Stomach (tissue), 8 donors: ENCODE measurements at regions not wholly inside any gene's neighbourhood (a gene's known extent, or its start where the extent isn't known, plus 50 kb on each side); places are given as distances from the start of the nearest gene placed in this dataset.

Experiments
- DNase-seq, 2 donors: peaks; one replicate each; pipeline versions ENCODE4 v3.0.0 to v3.0.0-alpha.2; 2013 to 2019
- H3K27ac ChIP-seq, 5 donors: fragments of 200-600 bp in 4 of 5; sonication (generic) in 4 of 5; one replicate each; pipeline ENCODE4 v1.5.1; 2013 to 2019; ENCODE audit warnings: mild to moderate bottlenecking in 1 of 5, moderate library complexity in 1 of 5
- H3K27me3 ChIP-seq, 3 donors: fragments of 200-600 bp; sonication (generic); one replicate each; pipeline ENCODE4 v1.5.1; 2017 to 2019; ENCODE audit warnings: mixed run types in 1 of 3
- H3K36me3 ChIP-seq, 4 donors: fragments of 200-600 bp; sonication (generic); 1 replicate in 3 of 4; 2 replicates in 1 of 4; pipeline ENCODE4 v1.5.1; 2016 to 2019
- H3K4me1 ChIP-seq, 4 donors: fragments of 200-600 bp; sonication (generic); one replicate each; pipeline ENCODE4 v1.5.1; 2016 to 2019
- H3K4me3 ChIP-seq, 4 donors: fragments of 200-600 bp; sonication (generic) in 3 of 4; one replicate each; pipeline ENCODE4 v1.5.1; 2016 to 2019; ENCODE audit warnings: mild to moderate bottlenecking in 1 of 4
- H3K9me3 ChIP-seq, 4 donors: fragments of 200-600 bp; sonication (generic); one replicate each; pipeline ENCODE4 v1.5.1; 2016 to 2019
- EP300 ChIP-seq: sonication (generic); formaldehyde crosslinking; IDR thresholded peaks from one replicate; pipeline ENCODE4 v1.6.1; 2017; ENCODE audit warnings: antibody characterized with exemption
- POLR2A ChIP-seq, 4 donors: fragments of 450-650 bp; IDR thresholded peaks; one replicate each; pipeline ENCODE4 v1.6.1; 2016; ENCODE audit warnings: antibody characterized with exemption in 4 of 4, control low read depth in 2 of 4, mild to moderate bottlenecking in 1 of 4, moderate library complexity in 1 of 4
- POLR2AphosphoS5 ChIP-seq, 3 donors: sonication (generic); formaldehyde crosslinking; IDR thresholded peaks; one replicate each; pipeline ENCODE4 v1.6.1; 2016; ENCODE audit warnings: antibody characterized with exemption in 3 of 3
- WGBS, 5 donors: extraction: QIAGEN DNeasy Blood & Tissue Kit in 3 of 5; methylation state at CpG; one replicate each; pipeline versions ENCODE4 v1.1.5 to v1.1.7; 2013 to 2018; 5-methylcytosine and 5-hydroxymethylcytosine counted together
- intact Hi-C: fragments of 100-400 bp; cut with DNase I; formaldehyde crosslinking; loops from one replicate; pipeline ENCODE4 v1.15.1; 2023; ENCODE audit warnings: low total_unique reads
- TF ChIP-seq, protein P1 (sequence below), 7 experiments: fragments of 450-650 bp in 4 of 7; fragments of 200-600 bp in 3 of 7; sonication (generic) in 3 of 7; IDR thresholded peaks; one replicate each; pipeline ENCODE4 v1.5.1; 2016 to 2019; ENCODE audit warnings: antibody characterized with exemption in 7 of 7, control low read depth in 2 of 7, mild to moderate bottlenecking in 1 of 7
- donor health status: healthy with polysubstance abuse.
- donor health status: Bipolar disorder and iron deficiency.
- donor health status: healthy.

DNA sequence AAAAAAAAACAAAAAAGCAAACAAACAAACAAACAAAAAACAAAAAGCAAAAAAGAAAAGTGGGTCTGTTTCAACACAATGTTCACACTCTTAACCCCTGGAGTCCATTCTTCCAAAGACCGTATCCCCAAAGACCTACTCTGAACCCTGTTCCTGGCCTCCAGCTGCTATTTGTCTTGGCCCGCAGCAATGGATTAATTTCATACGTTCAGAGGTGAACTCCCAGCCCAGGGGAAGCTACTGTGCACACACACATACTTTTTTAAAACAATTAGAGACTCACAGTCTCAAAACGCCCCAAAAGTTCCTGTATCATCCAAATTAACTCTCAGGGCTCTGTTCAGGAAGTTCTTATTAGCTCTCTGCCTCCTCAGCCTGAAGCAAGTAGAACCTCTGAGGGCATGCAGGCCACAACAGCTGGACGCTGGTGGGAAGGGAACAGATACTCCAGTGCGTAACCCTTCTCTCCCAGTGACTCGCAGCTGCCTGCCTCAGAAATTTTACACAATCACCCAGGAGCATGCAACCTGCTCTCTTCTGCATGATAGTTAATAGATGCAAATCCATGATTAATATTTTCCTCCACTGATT, 395.4 kb downstream of the RRAGC start:
- Histone ChIP-seq H3K27me3 (peaks cover 0 to 19% (median 0%) of the 10 kb centered on the region in 3 donors), H3K9me3 (peaks cover 0 to 7% (median 0%) of the 10 kb centered on the region in 4 donors), H3K36me3 (no peaks in the 10 kb centered on the region), H3K27ac (no peak overlapping the region), H3K4me3 (no peak overlapping the region), H3K4me1 (no peaks in the 10 kb centered on the region)
- TF ChIP-seq, protein P1, sequence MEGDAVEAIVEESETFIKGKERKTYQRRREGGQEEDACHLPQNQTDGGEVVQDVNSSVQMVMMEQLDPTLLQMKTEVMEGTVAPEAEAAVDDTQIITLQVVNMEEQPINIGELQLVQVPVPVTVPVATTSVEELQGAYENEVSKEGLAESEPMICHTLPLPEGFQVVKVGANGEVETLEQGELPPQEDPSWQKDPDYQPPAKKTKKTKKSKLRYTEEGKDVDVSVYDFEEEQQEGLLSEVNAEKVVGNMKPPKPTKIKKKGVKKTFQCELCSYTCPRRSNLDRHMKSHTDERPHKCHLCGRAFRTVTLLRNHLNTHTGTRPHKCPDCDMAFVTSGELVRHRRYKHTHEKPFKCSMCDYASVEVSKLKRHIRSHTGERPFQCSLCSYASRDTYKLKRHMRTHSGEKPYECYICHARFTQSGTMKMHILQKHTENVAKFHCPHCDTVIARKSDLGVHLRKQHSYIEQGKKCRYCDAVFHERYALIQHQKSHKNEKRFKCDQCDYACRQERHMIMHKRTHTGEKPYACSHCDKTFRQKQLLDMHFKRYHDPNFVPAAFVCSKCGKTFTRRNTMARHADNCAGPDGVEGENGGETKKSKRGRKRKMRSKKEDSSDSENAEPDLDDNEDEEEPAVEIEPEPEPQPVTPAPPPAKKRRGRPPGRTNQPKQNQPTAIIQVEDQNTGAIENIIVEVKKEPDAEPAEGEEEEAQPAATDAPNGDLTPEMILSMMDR (IDR thresholded peaks at IDR 0.05), result no peak
- TF ChIP-seq EP300 (no peak), POLR2AphosphoS5 (IDR thresholded peaks at IDR 0.05) (no peak), POLR2A (IDR thresholded peaks at IDR 0.05) (no peak)
- DNase-seq, result no peak
- 37 to 45% (median 42%) methylated on average over 7 of the region's 7 CpGs for WGBS, 5 donors
- intact Hi-C loops, result no loop called here

DNA sequence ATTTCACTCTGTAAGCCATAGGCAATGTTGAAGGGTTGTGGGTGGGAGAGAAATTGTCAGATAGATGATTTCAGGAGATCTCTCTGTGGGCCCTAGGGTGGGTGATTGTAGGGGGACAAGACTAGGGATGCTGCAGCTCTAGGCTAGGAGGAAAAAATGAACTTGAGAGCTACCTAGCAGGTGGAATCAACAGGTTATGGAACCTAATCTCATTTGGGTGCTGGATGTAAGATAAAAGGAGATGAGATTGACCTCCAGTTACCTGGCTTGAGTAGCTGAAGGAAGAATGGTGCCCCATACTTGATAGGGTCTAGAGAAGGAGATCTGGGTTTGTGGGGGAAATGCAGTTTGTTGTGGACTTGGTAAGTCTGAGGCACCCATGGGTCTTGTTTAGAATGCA, 396.5 kb downstream of the RRAGC start:
- Histone ChIP-seq H3K27me3 (peaks cover 0 to 16% (median 0%) of the 10 kb centered on the region in 3 donors), H3K36me3 (no peaks in the 10 kb centered on the region), H3K4me3 (no peak overlapping the region), H3K27ac (no peak overlapping the region), H3K9me3 (peaks cover 0 to 7% (median 0%) of the 10 kb centered on the region in 4 donors), H3K4me1 (no peaks in the 10 kb centered on the region)
- intact Hi-C loops, result no loop called here
- TF ChIP-seq EP300, result no peak
- no peak for TF ChIP-seq POLR2A (IDR thresholded peaks at IDR 0.05)
- TF ChIP-seq POLR2AphosphoS5 (IDR thresholded peaks at IDR 0.05), result no peak
- TF ChIP-seq, protein P1 (IDR thresholded peaks at IDR 0.05), result no peak
- no peak for DNase-seq

DNA sequence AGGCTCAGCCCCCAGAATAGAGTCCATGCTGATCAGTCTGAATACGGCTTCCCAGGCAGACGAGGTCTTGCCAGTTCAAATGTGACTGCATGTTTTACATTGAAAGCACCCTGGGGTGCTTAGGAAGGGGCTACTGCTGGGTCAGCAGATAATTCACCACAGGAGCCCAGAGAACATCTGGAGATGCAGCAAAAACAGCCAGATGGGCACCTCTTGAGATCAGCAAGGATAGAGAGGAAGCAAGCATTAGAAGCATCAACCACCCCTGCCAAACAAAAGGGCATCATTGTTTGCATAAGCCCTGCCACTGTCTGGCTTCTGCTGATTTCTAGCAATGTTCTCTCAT, 403.1 kb downstream of the RRAGC start:
- no peaks in the 10 kb centered on the region for H3K36me3 ChIP-seq
- H3K4me3 ChIP-seq, result no peak overlapping the region
- no peaks in the 10 kb centered on the region for H3K9me3 ChIP-seq
- peaks cover 0 to 22% (median 0%) of the 10 kb centered on the region in 3 donors for H3K27me3 ChIP-seq
- intact Hi-C loops, result no loop called here
- no peak for DNase-seq
- H3K27ac ChIP-seq, result no peak overlapping the region
- H3K4me1 ChIP-seq, result no peaks in the 10 kb centered on the region
- WGBS, 5 donors, result 49 to 62% (median 50%) methylated on average over 2 of the region's 2 CpGs
- TF ChIP-seq, protein P1 (IDR thresholded peaks at IDR 0.05), result no peak
- TF ChIP-seq POLR2AphosphoS5 (IDR thresholded peaks at IDR 0.05), result no peak
- no peak for TF ChIP-seq POLR2A (IDR thresholded peaks at IDR 0.05)
- TF ChIP-seq EP300, result no peak

DNA sequence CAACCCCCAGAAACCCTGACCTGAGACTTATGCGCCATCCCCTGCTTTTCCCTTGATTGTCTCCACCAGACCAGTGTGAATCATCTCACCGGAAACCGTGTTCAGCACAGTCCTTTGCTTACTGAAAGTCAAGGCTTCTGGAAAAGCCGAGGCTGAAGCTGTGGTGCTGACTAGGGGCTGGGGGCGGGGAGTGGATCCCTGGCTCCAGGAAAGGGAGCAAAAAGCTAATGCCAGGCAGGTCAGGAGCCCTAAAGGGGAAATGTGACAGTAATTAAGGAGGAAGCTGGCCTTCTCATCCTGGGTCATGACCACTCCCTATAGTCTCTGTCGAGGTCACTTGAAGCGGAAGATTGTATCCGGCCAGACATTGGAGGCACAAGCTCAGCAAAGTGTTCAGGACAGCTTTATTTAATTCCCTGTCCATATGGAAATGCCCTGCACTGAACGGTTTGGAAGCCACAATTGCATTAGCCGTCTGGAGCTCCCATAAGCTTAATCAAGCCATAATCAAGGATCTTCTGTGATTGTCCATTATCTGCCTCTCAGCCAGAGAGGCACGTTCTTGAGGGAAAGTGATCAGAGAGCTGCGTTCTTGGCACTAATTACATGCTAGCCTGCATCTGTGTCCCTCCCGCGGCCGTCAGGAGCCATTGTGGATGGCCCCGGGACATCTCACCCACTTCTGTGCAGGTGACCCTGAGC, 403.6 kb downstream of the RRAGC start:
- H3K4me3 ChIP-seq, result no peak overlapping the region
- no peak overlapping the region for H3K27ac ChIP-seq
- no peaks in the 10 kb centered on the region for H3K4me1 ChIP-seq
- TF ChIP-seq POLR2AphosphoS5 (IDR thresholded peaks at IDR 0.05) (no peak), POLR2A (IDR thresholded peaks at IDR 0.05) (no peak)
- H3K27me3 ChIP-seq, result peaks cover 0 to 22% (median 0%) of the 10 kb centered on the region in 3 donors
- intact Hi-C loops, result no loop called here
- WGBS, 5 donors, result 59 to 67% (median 63%) methylated on average over 11 to 16 of the region's 16 CpGs
- H3K9me3 ChIP-seq, result no peaks in the 10 kb centered on the region
- no peaks in the 10 kb centered on the region for H3K36me3 ChIP-seq
- DNase-seq, result no peak
